DND-41 (cell line): ENCODE measurements at regions not wholly inside any gene's neighbourhood (a gene's known extent, or its start where the extent isn't known, plus 50 kb on each side); places are given as distances from the start of the nearest gene placed in this dataset.

ENCODE experiments used
- ATAC-seq: fragments of 200-7000 bp; cut with Tn5 transposase; 3 replicates; pipeline ENCODE4 v1.9.1; 2021; ENCODE audit warnings: low read depth; ENCODE audit not compliant: insufficient read depth
- DNase-seq: peaks from one replicate; pipeline ENCODE4 v3.0.0-alpha.2; 2020
- H2AFZ ChIP-seq: 2 replicates; pipeline ENCODE4 v1.6.0; 2012; ENCODE audit warnings: low read depth, low read length
- H3K27ac ChIP-seq: 2 replicates; pipeline ENCODE4 v1.5.1; 2012; ENCODE audit warnings: low read length, inconsistent platforms
- H3K27me3 ChIP-seq: fragments of 200-600 bp; sonication (generic); 2 replicates; pipeline ENCODE4 v1.6.0; 2012; ENCODE audit warnings: low read length, mild to moderate bottlenecking, inconsistent platforms; ENCODE audit not compliant: insufficient read depth, poor library complexity
- H3K36me3 ChIP-seq: 2 replicates; pipeline ENCODE4 v1.5.1; 2012; ENCODE audit warnings: low read length, inconsistent platforms; ENCODE audit not compliant: insufficient read depth
- H3K4me1 ChIP-seq: 2 replicates; pipeline ENCODE4 v1.5.1; 2012; ENCODE audit warnings: mild to moderate bottlenecking, low read length; ENCODE audit not compliant: insufficient read depth
- H3K4me2 ChIP-seq: 2 replicates; pipeline ENCODE4 v1.6.0; 2012; ENCODE audit warnings: mild to moderate bottlenecking, moderate library complexity, low read length, inconsistent platforms; ENCODE audit not compliant: insufficient read depth
- H3K4me3 ChIP-seq, 2 experiments: fragments of 200-600 bp in 1 of 2; shearing (Covaris generic) in 1 of 2; 2 replicates each; pipeline ENCODE4 v1.5.1; 2012 to 2016; ENCODE audit warnings: inconsistent platforms in 2 of 2, low read length in 2 of 2, mild to moderate bottlenecking in 2 of 2, low read depth in 1 of 2, moderate library complexity in 1 of 2
- H3K79me2 ChIP-seq: 2 replicates; pipeline ENCODE4 v1.6.0; 2012; ENCODE audit warnings: low read length, inconsistent platforms; ENCODE audit not compliant: insufficient read depth
- H3K9ac ChIP-seq: 2 replicates; pipeline ENCODE4 v1.6.0; 2012; ENCODE audit warnings: low read depth, mild to moderate bottlenecking, inconsistent platforms, low read length, moderate library complexity
- H3K9me3 ChIP-seq: 2 replicates; pipeline ENCODE4 v1.5.1; 2012; ENCODE audit warnings: low read length, moderate library complexity, mild to moderate bottlenecking, inconsistent platforms; ENCODE audit not compliant: insufficient read depth, severe bottlenecking
- H4K20me1 ChIP-seq: 2 replicates; pipeline ENCODE4 v1.6.0; 2012; ENCODE audit warnings: low read length; ENCODE audit not compliant: insufficient read depth
- EZH2 ChIP-seq: IDR thresholded peaks from 3 replicates; pipeline ENCODE4 v1.6.1; 2012; ENCODE audit warnings: borderline replicate concordance, low read depth, mild to moderate bottlenecking, moderate library complexity, low read length, inconsistent platforms; ENCODE audit not compliant: severe bottlenecking
- TF ChIP-seq, protein P1 (sequence below): IDR thresholded peaks from 2 replicates; pipeline ENCODE4 v1.5.1; 2012; ENCODE audit warnings: borderline replicate concordance, low read length, moderate library complexity, mild to moderate bottlenecking; ENCODE audit not compliant: poor library complexity, severe bottlenecking; ENCODE audit errors: extremely low read depth

DNA sequence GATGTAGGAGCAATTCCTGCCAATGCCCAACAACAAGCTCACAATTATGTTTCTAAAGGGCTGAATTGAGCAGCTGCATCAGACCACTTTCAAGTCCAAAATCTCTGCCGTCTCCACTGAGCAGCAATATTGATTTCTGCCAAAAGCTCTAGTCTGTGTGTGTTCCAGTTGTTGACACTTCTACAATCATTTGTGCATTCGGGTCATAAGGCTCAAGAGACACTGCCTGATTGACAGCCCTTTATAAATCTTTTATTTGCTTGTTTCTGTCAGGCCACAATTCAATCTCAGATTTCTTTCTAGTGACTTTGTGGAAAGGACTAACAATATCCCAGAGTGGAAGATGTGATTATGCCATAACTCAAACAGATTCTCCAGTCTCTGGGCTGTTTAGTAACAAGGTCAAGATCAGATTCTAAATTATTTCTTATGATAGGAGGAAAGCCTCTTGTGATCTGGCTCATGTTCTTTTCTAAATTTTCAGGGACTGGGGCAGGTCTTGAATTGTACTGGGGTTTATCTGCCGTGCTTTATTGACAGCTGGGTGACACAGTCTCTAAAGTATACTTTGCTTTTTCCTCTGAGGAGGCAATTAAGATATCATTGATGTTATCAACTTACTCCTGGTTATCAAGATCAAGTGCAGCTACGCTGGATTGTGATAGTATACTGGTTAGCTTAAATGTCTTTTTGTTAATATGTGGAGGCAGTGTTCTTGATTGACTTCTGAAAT is 377.1 kb downstream of the CNTNAP4 start:
- DNase-seq, result no peak
- no peak for ATAC-seq

DNA sequence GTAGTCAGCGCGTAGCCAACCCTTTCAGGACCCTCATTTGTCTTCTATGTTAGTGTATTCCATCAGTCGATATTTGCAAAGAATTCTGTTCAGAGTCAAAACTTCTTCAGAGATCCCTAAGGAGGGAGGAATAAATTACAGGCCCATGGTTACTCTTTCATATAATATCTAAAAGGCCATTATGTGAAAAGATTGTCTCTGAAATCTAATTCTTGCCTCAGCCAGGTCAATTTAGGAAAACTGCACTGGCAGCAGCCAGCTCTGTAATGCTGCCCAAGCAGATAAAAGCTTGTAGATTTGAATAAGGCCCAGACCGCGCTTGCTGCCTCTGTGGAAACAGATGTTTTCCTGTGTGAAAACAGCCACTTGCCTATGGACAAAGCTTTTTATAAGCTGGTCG is 379.8 kb downstream of the CNTNAP4 start:
- Histone ChIP-seq H4K20me1 (no peaks in the 10 kb centered on the region), H3K27me3 (no peaks in the 10 kb centered on the region), H2AFZ (no peak overlapping the region), H3K36me3 (no peaks in the 10 kb centered on the region), H3K4me2 (no peak overlapping the region), H3K9me3 (no peaks in the 10 kb centered on the region), H3K4me3 (no peak overlapping the region), H3K4me1 (no peaks in the 10 kb centered on the region), H3K9ac (no peak overlapping the region), H3K27ac (no peak overlapping the region), H3K79me2 (no peaks in the 10 kb centered on the region)
- TF ChIP-seq, protein P1, sequence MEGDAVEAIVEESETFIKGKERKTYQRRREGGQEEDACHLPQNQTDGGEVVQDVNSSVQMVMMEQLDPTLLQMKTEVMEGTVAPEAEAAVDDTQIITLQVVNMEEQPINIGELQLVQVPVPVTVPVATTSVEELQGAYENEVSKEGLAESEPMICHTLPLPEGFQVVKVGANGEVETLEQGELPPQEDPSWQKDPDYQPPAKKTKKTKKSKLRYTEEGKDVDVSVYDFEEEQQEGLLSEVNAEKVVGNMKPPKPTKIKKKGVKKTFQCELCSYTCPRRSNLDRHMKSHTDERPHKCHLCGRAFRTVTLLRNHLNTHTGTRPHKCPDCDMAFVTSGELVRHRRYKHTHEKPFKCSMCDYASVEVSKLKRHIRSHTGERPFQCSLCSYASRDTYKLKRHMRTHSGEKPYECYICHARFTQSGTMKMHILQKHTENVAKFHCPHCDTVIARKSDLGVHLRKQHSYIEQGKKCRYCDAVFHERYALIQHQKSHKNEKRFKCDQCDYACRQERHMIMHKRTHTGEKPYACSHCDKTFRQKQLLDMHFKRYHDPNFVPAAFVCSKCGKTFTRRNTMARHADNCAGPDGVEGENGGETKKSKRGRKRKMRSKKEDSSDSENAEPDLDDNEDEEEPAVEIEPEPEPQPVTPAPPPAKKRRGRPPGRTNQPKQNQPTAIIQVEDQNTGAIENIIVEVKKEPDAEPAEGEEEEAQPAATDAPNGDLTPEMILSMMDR, result no peak
- no peak for TF ChIP-seq EZH2
- ATAC-seq (no peak), DNase-seq (no peak)

More for the DNA sequence above, 377.1 kb downstream of the CNTNAP4 start:
- Histone ChIP-seq H3K9me3 (no peaks in the 10 kb centered on the region), H3K9ac (no peak overlapping the region), H2AFZ (no peak overlapping the region), H3K4me1 (no peaks in the 10 kb centered on the region), H4K20me1 (no peaks in the 10 kb centered on the region), H3K27ac (no peak overlapping the region), H3K79me2 (no peaks in the 10 kb centered on the region), H3K27me3 (no peaks in the 10 kb centered on the region), H3K36me3 (no peaks in the 10 kb centered on the region), H3K4me2 (no peak overlapping the region), H3K4me3 (no peak overlapping the region)
- TF ChIP-seq, protein P1, result no peak
- TF ChIP-seq EZH2, result no peak

DNA sequence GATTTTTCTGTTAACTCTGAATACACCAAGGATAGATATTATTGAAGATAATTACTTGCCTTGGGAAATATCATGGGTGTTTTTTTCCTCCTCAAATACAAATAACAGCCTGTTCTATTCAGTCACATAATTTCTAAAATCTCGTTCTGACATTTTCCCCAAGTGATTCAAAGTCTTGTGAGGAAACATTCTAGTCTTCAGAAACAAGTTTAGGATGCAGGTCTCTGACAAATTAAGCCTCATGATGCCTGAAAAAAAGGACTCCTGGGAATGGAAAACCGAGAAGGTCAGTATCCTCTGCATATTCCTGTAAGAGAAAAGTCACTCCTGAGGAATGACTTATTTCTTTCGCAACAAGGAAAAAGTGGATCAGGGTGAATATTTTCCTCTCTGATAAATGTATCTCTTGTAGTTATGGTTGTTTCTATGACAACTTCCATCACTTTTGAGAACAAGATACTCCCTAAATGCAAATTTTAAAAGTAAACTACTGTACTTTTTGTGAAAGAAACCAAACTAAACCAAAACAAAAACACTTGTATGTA is 384.6 kb downstream of the CNTNAP4 start:
- H3K79me2 ChIP-seq, result no peaks in the 10 kb centered on the region
- H3K27me3 ChIP-seq, result no peaks in the 10 kb centered on the region
- H3K4me1 ChIP-seq, result no peaks in the 10 kb centered on the region
- DNase-seq (no peak), ATAC-seq (no peak)
- no peak overlapping the region for H3K9ac ChIP-seq
- TF ChIP-seq, protein P1, result no peak
- no peak overlapping the region for H3K4me3 ChIP-seq
- H4K20me1 ChIP-seq, result no peaks in the 10 kb centered on the region
- H3K27ac ChIP-seq, result no peak overlapping the region
- H2AFZ ChIP-seq, result no peak overlapping the region
- H3K36me3 ChIP-seq, result no peaks in the 10 kb centered on the region
- no peak overlapping the region for H3K4me2 ChIP-seq
- H3K9me3 ChIP-seq, result no peaks in the 10 kb centered on the region
